ENCODE measurements at regions not wholly inside any gene's neighbourhood (a gene's known extent, or its start where the extent isn't known, plus 50 kb on each side); places are given as distances from the start of the nearest gene placed in this dataset.

DNA sequence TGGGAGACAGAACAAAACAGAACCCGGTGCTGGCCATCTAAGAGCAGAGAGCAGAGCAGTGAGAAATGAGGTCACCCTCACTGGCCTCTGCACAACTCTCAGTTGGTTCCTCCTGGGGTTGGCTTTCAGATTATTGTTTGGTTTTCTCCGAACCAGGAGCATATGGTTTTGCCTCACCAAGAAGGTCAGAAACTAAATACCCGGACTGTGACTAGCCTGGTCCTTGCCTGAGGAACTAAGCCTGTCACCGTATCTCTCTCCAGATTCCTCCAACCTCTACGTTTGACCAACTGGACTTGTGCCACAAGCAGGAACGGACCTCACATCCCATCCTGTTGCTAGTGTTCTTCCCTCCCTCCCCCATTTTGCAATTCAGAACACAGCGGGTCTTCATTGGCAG lies 450.4 kb upstream of the JARID2 start:
- TF ChIP-seq CTCF (IDR thresholded peaks at IDR 0.05; ENCODE audit: insufficient read depth, low read length, poor library complexity, severe bottlenecking) (no peak), EZH2phosphoT487 (conservative IDR thresholded peaks at IDR 0.05; ENCODE audit: low read length) (no peak)
